ENCODE measurements at regions not wholly inside any gene's neighbourhood (a gene's known extent, or its start where the extent isn't known, plus 50 kb on each side); places are given as distances from the start of the nearest gene placed in this dataset.

DNA sequence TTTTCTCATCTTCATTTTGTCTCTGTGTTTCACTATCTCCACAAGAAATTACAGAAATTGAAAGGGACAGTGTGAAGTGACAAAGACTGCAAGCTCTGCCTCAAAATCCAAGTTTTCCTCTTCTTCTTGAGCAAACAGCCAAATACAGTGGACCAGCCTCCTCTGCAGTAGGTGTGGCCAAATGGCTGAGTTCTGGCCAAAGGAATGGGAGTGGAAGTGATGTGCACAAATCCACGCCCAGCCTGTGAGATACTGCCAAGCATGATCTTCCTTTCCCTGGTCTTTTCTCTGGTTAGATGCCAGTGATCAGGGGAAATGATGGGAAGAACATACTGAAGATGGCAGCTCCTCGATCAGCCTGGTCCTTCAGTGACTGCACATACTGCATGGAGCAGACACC is 111.0 kb upstream of the CPNE4 start:
- Histone ChIP-seq H3K4me1 (ENCODE audit: control insufficient read depth in 1 of 2, extremely low read depth in 1 of 2, insufficient read depth in 2 of 2, low read length in 2 of 2) (no peaks in the 10 kb centered on the region), H3K4me3 (ENCODE audit: control insufficient read depth in 1 of 2, extremely low read depth in 1 of 2, low read length in 1 of 2) (no peak overlapping the region), H3K27ac (ENCODE audit: low read length) (no peak overlapping the region), H3K27me3 (replicated peaks in 1 of 2; ENCODE audit: control insufficient read depth in 2 of 2, extremely low read depth in 1 of 2, insufficient read depth in 2 of 2, low read length in 1 of 2) (no peaks in the 10 kb centered on the region), H3K9me3 (no peaks in the 10 kb centered on the region), H3K36me3 (ENCODE audit: control insufficient read depth in 2 of 2, extremely low read depth in 1 of 2, insufficient read depth in 1 of 2, low read length in 1 of 2) (no peaks in the 10 kb centered on the region)
- Mint-ChIP-seq H3K36me3 (no peaks in the 10 kb centered on the region), H3K9me3 (peaks cover 0 to 3% (median 0%) of the 10 kb centered on the region in 3 donors), H3K27me3 (peaks cover 2 to 13% of the 10 kb centered on the region in 2 donors), H3K27ac (no peak overlapping the region), H3K4me1 (no peaks in the 10 kb centered on the region), H3K4me3 (no peak overlapping the region)
- ATAC-seq (replicated peaks in 1 of 4) (no peak), DNase-seq (no peak)
- 40% methylated on average over 1 of the region's 2 CpGs for WGBS (ENCODE audit: insufficient coverage)
- CTCF ChIA-PET, result no interaction called here
- POLR2A ChIA-PET, result no interaction called here

DNA sequence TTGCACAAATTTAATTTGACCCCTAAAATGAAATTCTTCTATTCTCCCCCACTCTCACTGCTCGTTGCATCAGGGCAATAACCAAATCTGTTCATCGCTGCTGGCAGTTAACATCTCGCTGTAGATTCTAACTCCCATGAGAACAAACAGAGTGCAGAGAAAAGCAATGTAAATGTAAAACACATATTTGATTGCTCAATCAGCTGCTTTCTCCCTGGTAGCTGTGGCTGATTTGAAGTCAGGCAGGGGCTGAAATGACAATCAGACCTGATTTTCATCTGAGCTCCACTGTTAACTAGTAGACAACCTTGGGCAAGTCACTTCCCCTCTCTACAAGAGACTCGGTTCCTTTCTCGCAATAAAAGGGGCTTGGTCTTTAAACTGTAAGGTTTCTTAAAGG is 119.8 kb upstream of the CPNE4 start:
- ATAC-seq (replicated peaks in 1 of 4) (no peak), DNase-seq (no peak)
- Mint-ChIP-seq H3K27ac (no peak overlapping the region), H3K9me3 (no peaks in the 10 kb centered on the region), H3K36me3 (no peaks in the 10 kb centered on the region), H3K27me3 (peaks cover 6 to 12% of the 10 kb centered on the region in 2 donors), H3K4me1 (no peaks in the 10 kb centered on the region), H3K4me3 (no peak overlapping the region)
- Histone ChIP-seq H3K27ac (ENCODE audit: low read length) (no peak overlapping the region), H3K4me3 (ENCODE audit: control insufficient read depth in 1 of 2, extremely low read depth in 1 of 2, low read length in 1 of 2) (no peak overlapping the region), H3K36me3 (ENCODE audit: control insufficient read depth in 2 of 2, extremely low read depth in 1 of 2, insufficient read depth in 1 of 2, low read length in 1 of 2) (no peaks in the 10 kb centered on the region), H3K4me1 (ENCODE audit: control insufficient read depth in 1 of 2, extremely low read depth in 1 of 2, insufficient read depth in 2 of 2, low read length in 2 of 2) (no peaks in the 10 kb centered on the region), H3K27me3 (replicated peaks in 1 of 2; ENCODE audit: control insufficient read depth in 2 of 2, extremely low read depth in 1 of 2, insufficient read depth in 2 of 2, low read length in 1 of 2) (no peaks in the 10 kb centered on the region), H3K9me3 (no peaks in the 10 kb centered on the region)
- WGBS (ENCODE audit: insufficient coverage), result 33% methylated on average over 1 of the region's 5 CpGs
- ChIA-PET POLR2A (no interaction called here), CTCF (no interaction called here)

DNA sequence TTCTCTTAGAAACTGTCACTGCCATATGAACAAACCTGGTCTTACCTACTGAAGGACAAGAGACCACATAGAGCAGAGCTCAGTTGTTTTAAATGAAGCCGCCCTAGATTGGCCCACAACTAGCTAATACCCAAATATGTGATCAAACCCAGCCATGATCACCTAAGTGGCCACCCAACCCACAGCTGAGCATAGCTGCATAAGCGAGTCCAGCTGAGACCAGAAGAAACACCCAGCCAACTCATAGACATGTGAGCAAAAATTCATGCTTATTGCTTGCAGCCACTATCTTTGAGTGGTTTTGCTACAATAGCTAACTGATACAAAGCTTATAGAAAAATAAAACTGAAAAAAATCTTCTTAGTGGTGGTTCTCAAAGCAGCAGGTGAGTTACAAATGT is 124.3 kb upstream of the CPNE4 start:
- Mint-ChIP-seq H3K27me3 (peaks cover 2 to 11% of the 10 kb centered on the region in 2 donors), H3K4me3 (no peak overlapping the region)
- CTCF ChIA-PET, result interaction anchor here in 1 of 2 donors (0.7 kb wide), 1 partner anchor 37 kb away, joined by 3 read pairs; no protein-coding TSS in a partner anchor

DNA sequence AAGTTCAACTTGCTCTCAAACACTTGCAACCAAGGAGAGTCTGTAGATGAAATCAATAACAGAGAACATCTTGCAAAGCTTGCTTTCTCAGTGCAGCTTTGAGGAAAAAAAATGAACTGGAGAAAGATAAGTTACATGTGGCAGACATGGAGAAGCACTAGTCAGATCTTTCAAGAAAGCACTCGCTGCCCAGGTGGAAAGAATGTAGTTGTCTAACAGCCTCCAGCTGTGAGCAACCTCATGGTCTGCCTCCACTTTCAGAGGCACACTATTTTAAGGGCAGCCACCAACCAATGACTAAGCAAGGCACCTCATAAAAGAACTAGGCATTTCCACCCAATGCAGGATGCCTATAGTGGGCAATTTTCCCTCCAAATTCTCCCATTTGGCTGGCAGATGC is 125.4 kb upstream of the CPNE4 start:
- no peaks in the 10 kb centered on the region for H3K4me1 ChIP-seq (ENCODE audit: control insufficient read depth in 1 of 2, extremely low read depth in 1 of 2, insufficient read depth in 2 of 2, low read length in 2 of 2)
- POLR2A ChIA-PET, result no interaction called here
- Mint-ChIP-seq H3K4me3 (no peak overlapping the region), H3K4me1 (no peaks in the 10 kb centered on the region), H3K27ac (no peak overlapping the region), H3K36me3 (no peaks in the 10 kb centered on the region), H3K27me3 (peaks cover 2 to 11% of the 10 kb centered on the region in 2 donors), H3K9me3 (no peaks in the 10 kb centered on the region)
- WGBS (ENCODE audit: insufficient coverage), result 44% methylated on average over 1 of the region's 1 CpG
- H3K27me3 ChIP-seq (replicated peaks in 1 of 2; ENCODE audit: control insufficient read depth in 2 of 2, extremely low read depth in 1 of 2, insufficient read depth in 2 of 2, low read length in 1 of 2), result peaks cover 0 to 3% of the 10 kb centered on the region in 2 experiments
- H3K9me3 ChIP-seq, result no peaks in the 10 kb centered on the region
- no peaks in the 10 kb centered on the region for H3K36me3 ChIP-seq (ENCODE audit: control insufficient read depth in 2 of 2, extremely low read depth in 1 of 2, insufficient read depth in 1 of 2, low read length in 1 of 2)
- no peak overlapping the region for H3K27ac ChIP-seq (ENCODE audit: low read length)
- no peak for DNase-seq
- no peak overlapping the region for H3K4me3 ChIP-seq (ENCODE audit: control insufficient read depth in 1 of 2, extremely low read depth in 1 of 2, low read length in 1 of 2)
- CTCF ChIA-PET, result no interaction called here
- no peak for ATAC-seq (replicated peaks in 1 of 4)

More for the DNA sequence above, 124.3 kb upstream of the CPNE4 start:
- H3K27me3 ChIP-seq (replicated peaks in 1 of 2; ENCODE audit: control insufficient read depth in 2 of 2, extremely low read depth in 1 of 2, insufficient read depth in 2 of 2, low read length in 1 of 2), result peaks cover 0 to 3% of the 10 kb centered on the region in 2 experiments
- Mint-ChIP-seq H3K36me3 (no peaks in the 10 kb centered on the region), H3K9me3 (no peaks in the 10 kb centered on the region), H3K27ac (no peak overlapping the region), H3K4me1 (no peaks in the 10 kb centered on the region)
- POLR2A ChIA-PET, result no interaction called here
- ATAC-seq (replicated peaks in 1 of 4) (no peak), DNase-seq (no peak)
- H3K4me1 ChIP-seq (ENCODE audit: control insufficient read depth in 1 of 2, extremely low read depth in 1 of 2, insufficient read depth in 2 of 2, low read length in 2 of 2), result no peaks in the 10 kb centered on the region
- no peaks in the 10 kb centered on the region for H3K36me3 ChIP-seq (ENCODE audit: control insufficient read depth in 2 of 2, extremely low read depth in 1 of 2, insufficient read depth in 1 of 2, low read length in 1 of 2)
- no CpG with 5 or more reads among the region's 2 CpGs for WGBS (ENCODE audit: insufficient coverage)
- H3K27ac ChIP-seq (ENCODE audit: low read length), result no peak overlapping the region
- no peak overlapping the region for H3K4me3 ChIP-seq (ENCODE audit: control insufficient read depth in 1 of 2, extremely low read depth in 1 of 2, low read length in 1 of 2)
- no peaks in the 10 kb centered on the region for H3K9me3 ChIP-seq

DNA sequence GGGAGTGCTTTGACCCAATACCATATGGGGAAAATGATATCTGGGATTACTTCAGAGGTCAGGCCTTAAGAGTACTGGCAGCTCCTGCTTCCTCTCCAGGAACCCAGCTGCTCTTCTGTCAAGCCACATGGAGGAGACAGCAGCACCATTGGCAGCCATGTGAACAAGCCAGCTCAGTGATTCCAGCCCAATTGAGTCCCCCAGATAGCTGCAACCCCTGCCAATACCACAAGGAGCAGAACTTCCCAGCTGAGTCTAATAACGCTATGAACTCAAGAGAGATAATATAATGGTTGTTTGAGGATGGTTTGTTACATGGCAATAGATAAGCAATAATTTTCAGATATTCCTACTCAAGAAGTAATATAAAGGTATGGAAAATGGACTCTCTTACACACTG is 126.8 kb upstream of the CPNE4 start:
- peaks cover 5 to 17% of the 10 kb centered on the region in 2 donors for H3K27me3 Mint-ChIP-seq
- ATAC-seq (replicated peaks in 1 of 4) (no peak), DNase-seq (no peak)
- ChIA-PET CTCF (no interaction called here), POLR2A (no interaction called here)
- no peaks in the 10 kb centered on the region for H3K4me1 ChIP-seq (ENCODE audit: control insufficient read depth in 1 of 2, extremely low read depth in 1 of 2, insufficient read depth in 2 of 2, low read length in 2 of 2)
- no peak overlapping the region for H3K27ac Mint-ChIP-seq
- H3K4me3 Mint-ChIP-seq, result no peak overlapping the region
- no peaks in the 10 kb centered on the region for H3K9me3 ChIP-seq
- no peaks in the 10 kb centered on the region for H3K9me3 Mint-ChIP-seq
- H3K4me1 Mint-ChIP-seq, result no peaks in the 10 kb centered on the region
- H3K27ac ChIP-seq (ENCODE audit: low read length), result no peak overlapping the region
- H3K27me3 ChIP-seq (replicated peaks in 1 of 2; ENCODE audit: control insufficient read depth in 2 of 2, extremely low read depth in 1 of 2, insufficient read depth in 2 of 2, low read length in 1 of 2), result peaks cover 0 to 3% of the 10 kb centered on the region in 2 experiments
- H3K4me3 ChIP-seq (ENCODE audit: control insufficient read depth in 1 of 2, extremely low read depth in 1 of 2, low read length in 1 of 2), result no peak overlapping the region
- no CpG with 5 or more reads among the region's 1 CpG for WGBS (ENCODE audit: insufficient coverage)
- no peaks in the 10 kb centered on the region for H3K36me3 ChIP-seq (ENCODE audit: control insufficient read depth in 2 of 2, extremely low read depth in 1 of 2, insufficient read depth in 1 of 2, low read length in 1 of 2)
- no peaks in the 10 kb centered on the region for H3K36me3 Mint-ChIP-seq

DNA sequence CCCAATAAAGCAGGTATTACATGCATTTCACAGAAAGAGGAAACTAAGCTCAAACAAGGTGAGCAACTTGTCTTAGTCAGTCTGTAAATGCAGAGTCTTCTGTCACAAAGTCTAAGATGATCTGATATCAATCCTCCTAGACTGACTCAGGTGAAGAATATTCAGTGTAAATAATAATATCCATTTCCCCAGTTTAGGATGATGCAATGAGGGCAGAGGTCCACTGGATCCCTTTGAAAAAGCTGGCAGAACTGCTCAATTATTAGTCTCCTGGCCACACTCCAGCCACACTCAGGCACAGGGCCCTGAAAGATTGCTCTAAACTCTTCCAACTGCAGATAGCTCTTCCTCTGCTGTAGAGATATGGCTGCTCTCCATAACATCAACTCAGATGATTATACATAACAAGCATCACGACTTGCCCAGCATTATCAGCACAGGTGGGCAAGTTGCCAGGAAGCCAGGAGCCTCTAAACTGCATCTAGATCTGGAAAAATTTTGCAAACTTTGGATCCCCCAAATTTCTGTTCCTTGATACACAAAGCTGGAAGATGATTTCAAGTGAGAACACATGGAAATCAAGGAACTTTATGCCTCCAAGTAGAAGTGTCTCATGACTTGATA is 129.8 kb upstream of the CPNE4 start:
- Histone ChIP-seq H3K9me3 (no peaks in the 10 kb centered on the region), H3K4me1 (ENCODE audit: control insufficient read depth in 1 of 2, extremely low read depth in 1 of 2, insufficient read depth in 2 of 2, low read length in 2 of 2) (no peaks in the 10 kb centered on the region), H3K4me3 (ENCODE audit: control insufficient read depth in 1 of 2, extremely low read depth in 1 of 2, low read length in 1 of 2) (no peak overlapping the region), H3K27me3 (replicated peaks in 1 of 2; ENCODE audit: control insufficient read depth in 2 of 2, extremely low read depth in 1 of 2, insufficient read depth in 2 of 2, low read length in 1 of 2) (peaks cover 0 to 3% of the 10 kb centered on the region in 2 experiments), H3K27ac (ENCODE audit: low read length) (no peak overlapping the region), H3K36me3 (ENCODE audit: control insufficient read depth in 2 of 2, extremely low read depth in 1 of 2, insufficient read depth in 1 of 2, low read length in 1 of 2) (no peaks in the 10 kb centered on the region)
- Mint-ChIP-seq H3K4me3 (no peak overlapping the region), H3K27ac (no peak overlapping the region), H3K36me3 (no peaks in the 10 kb centered on the region), H3K27me3 (peaks cover 7 to 12% of the 10 kb centered on the region in 2 donors), H3K9me3 (no peaks in the 10 kb centered on the region), H3K4me1 (no peaks in the 10 kb centered on the region)
- DNase-seq, result no peak
- no peak for ATAC-seq (replicated peaks in 1 of 4)
- no CpG with 5 or more reads among the region's 1 CpG for WGBS (ENCODE audit: insufficient coverage)
- CTCF ChIA-PET, result interaction anchor here in 1 of 2 donors (1.2 kb wide), 1 partner anchor 19 kb away, joined by 3 read pairs; no protein-coding TSS in a partner anchor
- POLR2A ChIA-PET, result no interaction called here

DNA sequence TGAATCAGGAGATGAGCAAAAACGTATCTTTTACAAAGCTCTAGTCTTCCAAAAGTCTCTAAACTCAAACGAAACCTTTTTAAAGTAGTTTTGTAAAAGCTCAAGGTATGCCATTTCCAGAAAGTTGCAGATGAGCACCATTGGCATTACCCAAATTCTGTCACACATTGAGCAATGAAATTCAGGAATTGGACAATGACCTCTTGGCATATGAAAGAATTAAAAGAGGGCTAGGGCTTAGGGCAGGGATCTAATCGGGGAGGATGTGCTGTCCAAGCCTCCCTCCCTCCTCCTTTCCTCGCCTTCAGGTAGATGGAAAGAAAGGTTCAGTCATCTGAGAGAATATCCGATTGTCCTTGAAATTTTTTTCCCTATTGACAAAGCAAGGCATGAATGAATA is 133.1 kb upstream of the CPNE4 start:
- DNase-seq (no peak), ATAC-seq (replicated peaks in 1 of 4) (no peak)
- no peak overlapping the region for H3K27ac ChIP-seq (ENCODE audit: low read length)
- no peaks in the 10 kb centered on the region for H3K36me3 Mint-ChIP-seq
- no peaks in the 10 kb centered on the region for H3K36me3 ChIP-seq (ENCODE audit: control insufficient read depth in 2 of 2, extremely low read depth in 1 of 2, insufficient read depth in 1 of 2, low read length in 1 of 2)
- no CpG with 5 or more reads among the region's 5 CpGs for WGBS (ENCODE audit: insufficient coverage)
- H3K4me1 ChIP-seq (ENCODE audit: control insufficient read depth in 1 of 2, extremely low read depth in 1 of 2, insufficient read depth in 2 of 2, low read length in 2 of 2), result no peaks in the 10 kb centered on the region
- H3K27me3 ChIP-seq (replicated peaks in 1 of 2; ENCODE audit: control insufficient read depth in 2 of 2, extremely low read depth in 1 of 2, insufficient read depth in 2 of 2, low read length in 1 of 2), result peaks cover 0 to 2% of the 10 kb centered on the region in 2 experiments
- peaks cover 6 to 12% of the 10 kb centered on the region in 2 donors for H3K27me3 Mint-ChIP-seq
- no peaks in the 10 kb centered on the region for H3K9me3 ChIP-seq
- ChIA-PET CTCF (no interaction called here), POLR2A (no interaction called here)
- H3K9me3 Mint-ChIP-seq, result no peaks in the 10 kb centered on the region
- H3K4me1 Mint-ChIP-seq, result no peaks in the 10 kb centered on the region
- H3K4me3 ChIP-seq (ENCODE audit: control insufficient read depth in 1 of 2, extremely low read depth in 1 of 2, low read length in 1 of 2), result no peak overlapping the region
- no peak overlapping the region for H3K4me3 Mint-ChIP-seq
- H3K27ac Mint-ChIP-seq, result no peak overlapping the region

Measured in T-cell (primary cell).